ENCODE measurements at regions not wholly inside any gene's neighbourhood (a gene's known extent, or its start where the extent isn't known, plus 50 kb on each side); places are given as distances from the start of the nearest gene placed in this dataset.

- DNase-seq: no peak
These were observed 542.7 kb upstream of the ADAMTS9 start for GRCh38 chr3:65230261-65231139.

- DNase-seq: no peak
These were observed 538.5 kb upstream of the ADAMTS9 start for GRCh38 chr3:65226287-65226686.

GRCh38 chr3:65210026-65210814, 522.4 kb upstream of the ADAMTS9 start:
- no peak for DNase-seq

GRCh38 chr3:65202395-65202794, 514.6 kb upstream of the ADAMTS9 start:
- no peak for DNase-seq

GRCh38 chr3:65201926-65202325, 514.1 kb upstream of the ADAMTS9 start:
- DNase-seq: no peak

GRCh38 chr3:65200310-65200970, 512.6 kb upstream of the ADAMTS9 start:
- DNase-seq: no peak

GRCh38 chr3:65196663-65197062, 508.9 kb upstream of the ADAMTS9 start:
- no peak for DNase-seq

- DNase-seq: no peak
These were observed 507.6 kb upstream of the ADAMTS9 start for GRCh38 chr3:65195211-65196006.

GRCh38 chr3:65194744-65195143, 506.9 kb upstream of the ADAMTS9 start:
- DNase-seq: no peak

- no peak for DNase-seq
These were observed 506.4 kb upstream of the ADAMTS9 start for GRCh38 chr3:65194047-65194714.

GRCh38 chr3:65193531-65193930, 505.7 kb upstream of the ADAMTS9 start:
- DNase-seq: no peak

- no peak for DNase-seq
These were observed 502.3 kb upstream of the ADAMTS9 start for GRCh38 chr3:65190111-65190510.

GRCh38 chr3:65186268-65186667, 498.5 kb upstream of the ADAMTS9 start:
- DNase-seq: no peak

GRCh38 chr3:65182682-65183081, 494.9 kb upstream of the ADAMTS9 start:
- DNase-seq: no peak

GRCh38 chr3:65182085-65182484, 494.3 kb upstream of the ADAMTS9 start:
- no peak for DNase-seq

GRCh38 chr3:65181391-65181871, 493.6 kb upstream of the ADAMTS9 start:
- no peak for DNase-seq

GRCh38 chr3:65178703-65179102, 490.9 kb upstream of the ADAMTS9 start:
- no peak for DNase-seq

GRCh38 chr3:65177960-65178376, 490.2 kb upstream of the ADAMTS9 start:
- no peak for DNase-seq

GRCh38 chr3:65174713-65175112, 486.9 kb upstream of the ADAMTS9 start:
- DNase-seq: no peak

- DNase-seq: no peak
These were observed 486.0 kb upstream of the ADAMTS9 start for GRCh38 chr3:65173841-65174240.

GRCh38 chr3:65172209-65172608, 484.4 kb upstream of the ADAMTS9 start:
- DNase-seq: no peak

Measured in NCI-H187 treated with DMSO at 0.1 percent for 48 hours (cell line).